HG03432 (cell line): ENCODE measurements at regions not wholly inside any gene's neighbourhood (a gene's known extent, or its start where the extent isn't known, plus 50 kb on each side); places are given as distances from the start of the nearest gene placed in this dataset.

ENCODE experiments used
- ATAC-seq: cut with Tn5 transposase; IDR thresholded peaks from one replicate; pipeline ENCODE4 v1.9.1; 2021; ENCODE audit warnings: mild to moderate bottlenecking, moderate library complexity; ENCODE audit not compliant: unreplicated experiment

- no peak for ATAC-seq
Observed at GRCh38 chr11:80593648-80594374, 1153.0 kb upstream of the TENM4 start.

- no peak for ATAC-seq
Observed at GRCh38 chr11:80592546-80592945, 1151.7 kb upstream of the TENM4 start.

- no peak for ATAC-seq
Observed at GRCh38 chr11:80587906-80588305, 1147.1 kb upstream of the TENM4 start.

GRCh38 chr11:80586464-80586863 is 1145.6 kb upstream of the TENM4 start:
- no peak for ATAC-seq

- ATAC-seq: no peak
Observed at GRCh38 chr11:80584661-80585060, 1143.8 kb upstream of the TENM4 start.

- no peak for ATAC-seq
Observed at GRCh38 chr11:80569832-80570231, 1129.0 kb upstream of the TENM4 start.

- no peak for ATAC-seq
Observed at GRCh38 chr11:80565231-80565630, 1124.4 kb upstream of the TENM4 start.

- ATAC-seq: no peak
Observed at GRCh38 chr11:80562523-80563125, 1121.8 kb upstream of the TENM4 start.

GRCh38 chr11:80559942-80560341 is 1119.1 kb upstream of the TENM4 start:
- no peak for ATAC-seq

GRCh38 chr11:80553565-80553964 is 1112.7 kb upstream of the TENM4 start:
- ATAC-seq: no peak

GRCh38 chr11:80542704-80543103 is 1101.9 kb upstream of the TENM4 start:
- no peak for ATAC-seq

GRCh38 chr11:80538040-80538439 is 1097.2 kb upstream of the TENM4 start:
- ATAC-seq: no peak

GRCh38 chr11:80533463-80533862 is 1092.6 kb upstream of the TENM4 start:
- ATAC-seq: no peak

- ATAC-seq: no peak
Observed at GRCh38 chr11:80532633-80533232, 1091.9 kb upstream of the TENM4 start.

- ATAC-seq: no peak
Observed at GRCh38 chr11:80529726-80530125, 1088.9 kb upstream of the TENM4 start.

GRCh38 chr11:80525663-80526405 is 1085.0 kb upstream of the TENM4 start:
- ATAC-seq: no peak

- no peak for ATAC-seq
Observed at GRCh38 chr11:80524349-80524748, 1083.5 kb upstream of the TENM4 start.

GRCh38 chr11:80523057-80523456 is 1082.2 kb upstream of the TENM4 start:
- no peak for ATAC-seq

- no peak for ATAC-seq
Observed at GRCh38 chr11:80521592-80521991, 1080.8 kb upstream of the TENM4 start.

GRCh38 chr11:80520507-80520887 is 1079.7 kb upstream of the TENM4 start:
- ATAC-seq: no peak

GRCh38 chr11:80519596-80520506 is 1079.0 kb upstream of the TENM4 start:
- ATAC-seq: no peak
